Activated CD8-positive, alpha-beta memory T cell treated with anti-CD3 and anti-CD28 coated beads for 48 hours (primary cell): ENCODE measurements at regions not wholly inside any gene's neighbourhood (a gene's known extent, or its start where the extent isn't known, plus 50 kb on each side); places are given as distances from the start of the nearest gene placed in this dataset.
"Not testable (repeated sequence)": the region's sequence is repeated elsewhere in the genome, so short reads cannot be mapped to it uniquely, and the experiment has no call there.

Experiments used
- DNase-seq, 3 experiments: peaks; one replicate each; pipeline ENCODE4 v3.0.0-alpha.2; 2020; ENCODE audit warnings: low read depth in 2 of 3, low spot score in 2 of 3

GRCh38 chr2:2727876-2728511, 396.9 kb upstream of the MYT1L start:
- DNase-seq: no peak

GRCh38 chr2:2726163-2726562, 395.1 kb upstream of the MYT1L start:
- DNase-seq: no peak

- no peak for DNase-seq
Measured at GRCh38 chr2:2723064-2723463, 392.0 kb upstream of the MYT1L start.

- no peak for DNase-seq
Measured at GRCh38 chr2:2721296-2721835, 390.3 kb upstream of the MYT1L start.

GRCh38 chr2:2720806-2721205, 389.7 kb upstream of the MYT1L start:
- not testable (repeated sequence) for DNase-seq

GRCh38 chr2:2720351-2720750, 389.3 kb upstream of the MYT1L start:
- no peak for DNase-seq

- no peak for DNase-seq
Measured at GRCh38 chr2:2719781-2720180, 388.7 kb upstream of the MYT1L start.

- DNase-seq: no peak
Measured at GRCh38 chr2:2719015-2719414, 387.9 kb upstream of the MYT1L start.

GRCh38 chr2:2717406-2717805, 386.3 kb upstream of the MYT1L start:
- no peak for DNase-seq

- DNase-seq: no peak
Measured at GRCh38 chr2:2716771-2717170, 385.7 kb upstream of the MYT1L start.

GRCh38 chr2:2715036-2715818, 384.2 kb upstream of the MYT1L start:
- DNase-seq: no peak

- DNase-seq: no peak
Measured at GRCh38 chr2:2714408-2714807, 383.3 kb upstream of the MYT1L start.

- DNase-seq: no peak
Measured at GRCh38 chr2:2709431-2709770, 378.3 kb upstream of the MYT1L start.

- no peak for DNase-seq
Measured at GRCh38 chr2:2708575-2709430, 377.7 kb upstream of the MYT1L start.

- DNase-seq: no peak
Measured at GRCh38 chr2:2707206-2707991, 376.3 kb upstream of the MYT1L start.

GRCh38 chr2:2706306-2706705, 375.2 kb upstream of the MYT1L start:
- no peak for DNase-seq

- DNase-seq: no peak
Measured at GRCh38 chr2:2705871-2706270, 374.8 kb upstream of the MYT1L start.

GRCh38 chr2:2704428-2705090, 373.5 kb upstream of the MYT1L start:
- DNase-seq: no peak

GRCh38 chr2:2703762-2704427, 372.8 kb upstream of the MYT1L start:
- no peak for DNase-seq

- no peak for DNase-seq
Measured at GRCh38 chr2:2703172-2703571, 372.1 kb upstream of the MYT1L start.
